Ectodermal cell (in vitro differentiated cells): ENCODE measurements at regions not wholly inside any gene's neighbourhood (a gene's known extent, or its start where the extent isn't known, plus 50 kb on each side); places are given as distances from the start of the nearest gene placed in this dataset.
"Not testable (repeated sequence)": the region's sequence is repeated elsewhere in the genome, so short reads cannot be mapped to it uniquely, and the experiment has no call there.

Source experiments
- H3K27ac ChIP-seq: 2 replicates; pipeline ENCODE4 v1.7.0; 2013; ENCODE audit warnings: mild to moderate bottlenecking, low read depth, low read length; ENCODE audit not compliant: insufficient read depth, poor library complexity, severe bottlenecking
- H3K27me3 ChIP-seq: 2 replicates; pipeline ENCODE4 v1.7.0; 2013; ENCODE audit warnings: mild to moderate bottlenecking, low read length; ENCODE audit not compliant: insufficient read depth, control insufficient read depth, poor library complexity, severe bottlenecking
- H3K36me3 ChIP-seq: one replicate; pipeline ENCODE4 v1.7.0; 2013; ENCODE audit warnings: low read length; ENCODE audit not compliant: control insufficient read depth, insufficient read depth
- H3K4me1 ChIP-seq: one replicate; pipeline ENCODE4 v1.7.0; 2013; ENCODE audit warnings: low read length; ENCODE audit not compliant: control insufficient read depth, insufficient read depth
- H3K4me3 ChIP-seq: 2 replicates; pipeline ENCODE4 v1.7.0; 2013; ENCODE audit warnings: low read depth, low read length, control low read depth; ENCODE audit not compliant: insufficient read depth
- H3K9me3 ChIP-seq: 2 replicates; pipeline ENCODE4 v1.7.0; 2013; ENCODE audit warnings: mild to moderate bottlenecking, low read length, moderate library complexity; ENCODE audit not compliant: control insufficient read depth
- WGBS, 2 experiments: methylation state at CpG; one replicate each; pipeline ENCODE4 v1.1.7; 2013; ENCODE audit warnings: missing lambda C conversion rate in 2 of 2; 5-methylcytosine and 5-hydroxymethylcytosine counted together

GRCh38 chr9:106077731-106078130, 383.4 kb downstream of the TMEM38B start:
- Histone ChIP-seq H3K27ac (no peak overlapping the region), H3K9me3 (no peaks in the 10 kb centered on the region), H3K36me3 (no peaks in the 10 kb centered on the region), H3K4me3 (no peak overlapping the region), H3K27me3 (no peaks in the 10 kb centered on the region), H3K4me1 (peaks cover 6% of the 10 kb centered on the region)
- 71 to 76% methylated on average over 2 of the region's 2 CpGs for WGBS, 2 experiments

- peaks cover 5% of the 10 kb centered on the region for H3K4me1 ChIP-seq
- no peak overlapping the region for H3K4me3 ChIP-seq
- H3K36me3 ChIP-seq = no peaks in the 10 kb centered on the region
- no peaks in the 10 kb centered on the region for H3K27me3 ChIP-seq
- WGBS, 2 experiments = 88% methylated on average over 3 of the region's 3 CpGs
- H3K9me3 ChIP-seq = no peaks in the 10 kb centered on the region
- no peak overlapping the region for H3K27ac ChIP-seq
Measured at GRCh38 chr9:106082621-106083020, 388.3 kb downstream of the TMEM38B start.

- no peak overlapping the region for H3K4me3 ChIP-seq
- no peaks in the 10 kb centered on the region for H3K9me3 ChIP-seq
- no peak overlapping the region for H3K27ac ChIP-seq
- WGBS, 2 experiments = 88 to 100% methylated on average over 1 of the region's 1 CpG
- H3K36me3 ChIP-seq = no peaks in the 10 kb centered on the region
- no peaks in the 10 kb centered on the region for H3K27me3 ChIP-seq
- no peaks in the 10 kb centered on the region for H3K4me1 ChIP-seq
Measured at GRCh38 chr9:106084702-106085101, 390.4 kb downstream of the TMEM38B start.

- Histone ChIP-seq H3K36me3 (no peaks in the 10 kb centered on the region), H3K4me3 (no peak overlapping the region)
Measured at GRCh38 chr9:106085479-106085878, 391.1 kb downstream of the TMEM38B start.

GRCh38 chr9:106092083-106092482, 397.7 kb downstream of the TMEM38B start:
- H3K4me3 ChIP-seq = no peak overlapping the region
- H3K36me3 ChIP-seq = no peaks in the 10 kb centered on the region
- H3K4me1 ChIP-seq = no peaks in the 10 kb centered on the region
- 79 to 94% methylated on average over 4 of the region's 4 CpGs for WGBS, 2 experiments
- no peaks in the 10 kb centered on the region for H3K27me3 ChIP-seq
- no peaks in the 10 kb centered on the region for H3K9me3 ChIP-seq
- H3K27ac ChIP-seq = no peak overlapping the region

More at GRCh38 chr9:106085479-106085878, 391.1 kb downstream of the TMEM38B start:
- H3K9me3 ChIP-seq = no peaks in the 10 kb centered on the region
- H3K27ac ChIP-seq = no peak overlapping the region
- no peaks in the 10 kb centered on the region for H3K27me3 ChIP-seq
- no peaks in the 10 kb centered on the region for H3K4me1 ChIP-seq

- H3K9me3 ChIP-seq = no peaks in the 10 kb centered on the region
- H3K27me3 ChIP-seq = no peaks in the 10 kb centered on the region
- no peak overlapping the region for H3K4me3 ChIP-seq
- no peaks in the 10 kb centered on the region for H3K36me3 ChIP-seq
- H3K27ac ChIP-seq = no peak overlapping the region
- H3K4me1 ChIP-seq = no peaks in the 10 kb centered on the region
- WGBS, 2 experiments = 94 to 98% methylated on average over 2 of the region's 2 CpGs
Measured at GRCh38 chr9:106102821-106103220, 408.5 kb downstream of the TMEM38B start.

GRCh38 chr9:106104887-106105286, 410.5 kb downstream of the TMEM38B start:
- H3K36me3 ChIP-seq = no peaks in the 10 kb centered on the region
- no peak overlapping the region for H3K27ac ChIP-seq
- no peaks in the 10 kb centered on the region for H3K27me3 ChIP-seq
- no peaks in the 10 kb centered on the region for H3K4me1 ChIP-seq
- H3K9me3 ChIP-seq = no peaks in the 10 kb centered on the region
- no peak overlapping the region for H3K4me3 ChIP-seq

GRCh38 chr9:106106396-106106795, 412.1 kb downstream of the TMEM38B start:
- no peaks in the 10 kb centered on the region for H3K4me1 ChIP-seq
- no peaks in the 10 kb centered on the region for H3K9me3 ChIP-seq
- 94 to 96% methylated on average over 3 of the region's 3 CpGs for WGBS, 2 experiments
- H3K36me3 ChIP-seq = no peaks in the 10 kb centered on the region
- no peak overlapping the region for H3K27ac ChIP-seq
- no peaks in the 10 kb centered on the region for H3K27me3 ChIP-seq
- no peak overlapping the region for H3K4me3 ChIP-seq

- Histone ChIP-seq H3K36me3 (no peaks in the 10 kb centered on the region), H3K27me3 (no peaks in the 10 kb centered on the region), H3K4me1 (no peaks in the 10 kb centered on the region), H3K9me3 (no peaks in the 10 kb centered on the region), H3K4me3 (no peak overlapping the region), H3K27ac (no peak overlapping the region)
- 45 to 50% methylated on average over 2 of the region's 2 CpGs for WGBS, 2 experiments
Measured at GRCh38 chr9:106107716-106108115, 413.4 kb downstream of the TMEM38B start.

GRCh38 chr9:106109706-106110105, 415.4 kb downstream of the TMEM38B start:
- not testable (repeated sequence) for H3K27me3 ChIP-seq, H3K36me3 ChIP-seq, H3K4me1 ChIP-seq, H3K9me3 ChIP-seq, H3K4me3 ChIP-seq, H3K27ac ChIP-seq
- WGBS, 2 experiments = 89 to 92% methylated on average over 2 to 3 of the region's 3 CpGs

GRCh38 chr9:106110483-106110882, 416.1 kb downstream of the TMEM38B start:
- H3K4me1 ChIP-seq = no peaks in the 10 kb centered on the region
- WGBS, 2 experiments = 95 to 97% methylated on average over 2 of the region's 2 CpGs
- H3K27ac ChIP-seq = no peak overlapping the region
- H3K27me3 ChIP-seq = no peaks in the 10 kb centered on the region
- no peaks in the 10 kb centered on the region for H3K36me3 ChIP-seq
- no peaks in the 10 kb centered on the region for H3K9me3 ChIP-seq
- no peak overlapping the region for H3K4me3 ChIP-seq
